ENCODE measurements at regions not wholly inside any gene's neighbourhood (a gene's known extent, or its start where the extent isn't known, plus 50 kb on each side); places are given as distances from the start of the nearest gene placed in this dataset.

DNA sequence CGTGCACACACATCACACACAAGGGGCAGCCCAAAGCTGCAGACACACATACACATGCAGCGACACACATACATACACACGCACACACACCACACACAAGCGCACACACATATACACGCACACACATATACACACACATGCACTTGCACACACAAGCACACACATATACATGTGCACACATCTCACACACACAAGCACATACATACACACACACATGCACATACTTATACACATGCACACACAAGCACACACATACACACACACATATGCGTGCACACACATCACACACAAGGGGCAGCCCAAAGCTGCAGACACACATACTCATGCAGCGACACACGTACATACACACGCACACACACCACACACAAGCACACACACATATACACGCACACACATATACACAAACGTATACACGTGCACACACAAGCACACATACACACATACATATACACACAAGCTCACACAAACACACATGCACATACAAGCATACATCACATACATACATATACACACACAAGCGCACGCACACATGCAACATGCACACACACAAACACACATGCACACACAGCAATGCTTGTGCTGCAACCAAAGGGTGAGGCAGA lies 178.8 kb upstream of the PFKP start:
- Histone ChIP-seq H3F3A (ENCODE audit: low read length, unreplicated experiment) (no peaks in the 10 kb centered on the region), H3K27ac (ENCODE audit: low read length) (no peak overlapping the region), H3K36me3 (ENCODE audit: low read depth, low read length) (no peaks in the 10 kb centered on the region), H3K4me1 (ENCODE audit: insufficient read depth, low read length) (no peaks in the 10 kb centered on the region), H4K20me1 (ENCODE audit: low read length) (no peaks in the 10 kb centered on the region), H3K79me2 (ENCODE audit: low read length) (no peaks in the 10 kb centered on the region), H3K9ac (ENCODE audit: low read length) (no peak overlapping the region), H3K4me2 (ENCODE audit: low read length) (no peak overlapping the region), H3K27me3 (ENCODE audit: low read length) (peaks cover 24% of the 10 kb centered on the region; the same call in 1 of the 2 replicates), H3K9me3 (ENCODE audit: low read length) (no peaks in the 10 kb centered on the region), H3K9me2 (replicated peaks; ENCODE audit: low read length) (no peaks in the 10 kb centered on the region), H2AFZ (ENCODE audit: low read length) (no peak overlapping the region), H3K4me3 (ENCODE audit: low read length) (no peak overlapping the region)
- POLR2A ChIA-PET (ENCODE audit: unreplicated experiment) = no interaction called here
- ATAC-seq (no peak), DNase-seq (no peak)
- CTCF ChIA-PET = no interaction called here
- TF ChIP-seq, protein P1, sequence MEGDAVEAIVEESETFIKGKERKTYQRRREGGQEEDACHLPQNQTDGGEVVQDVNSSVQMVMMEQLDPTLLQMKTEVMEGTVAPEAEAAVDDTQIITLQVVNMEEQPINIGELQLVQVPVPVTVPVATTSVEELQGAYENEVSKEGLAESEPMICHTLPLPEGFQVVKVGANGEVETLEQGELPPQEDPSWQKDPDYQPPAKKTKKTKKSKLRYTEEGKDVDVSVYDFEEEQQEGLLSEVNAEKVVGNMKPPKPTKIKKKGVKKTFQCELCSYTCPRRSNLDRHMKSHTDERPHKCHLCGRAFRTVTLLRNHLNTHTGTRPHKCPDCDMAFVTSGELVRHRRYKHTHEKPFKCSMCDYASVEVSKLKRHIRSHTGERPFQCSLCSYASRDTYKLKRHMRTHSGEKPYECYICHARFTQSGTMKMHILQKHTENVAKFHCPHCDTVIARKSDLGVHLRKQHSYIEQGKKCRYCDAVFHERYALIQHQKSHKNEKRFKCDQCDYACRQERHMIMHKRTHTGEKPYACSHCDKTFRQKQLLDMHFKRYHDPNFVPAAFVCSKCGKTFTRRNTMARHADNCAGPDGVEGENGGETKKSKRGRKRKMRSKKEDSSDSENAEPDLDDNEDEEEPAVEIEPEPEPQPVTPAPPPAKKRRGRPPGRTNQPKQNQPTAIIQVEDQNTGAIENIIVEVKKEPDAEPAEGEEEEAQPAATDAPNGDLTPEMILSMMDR (conservative IDR thresholded peaks at IDR 0.05; ENCODE audit: low read depth, low read length) = no peak
- TF ChIP-seq EZH2 (IDR thresholded peaks at IDR 0.05; ENCODE audit: low read length, unreplicated experiment) = no peak
- no TSS peak for BruUV-seq (replicated peaks)
- intact Hi-C loops (cut with micrococcal nuclease) = no loop called here

DNA sequence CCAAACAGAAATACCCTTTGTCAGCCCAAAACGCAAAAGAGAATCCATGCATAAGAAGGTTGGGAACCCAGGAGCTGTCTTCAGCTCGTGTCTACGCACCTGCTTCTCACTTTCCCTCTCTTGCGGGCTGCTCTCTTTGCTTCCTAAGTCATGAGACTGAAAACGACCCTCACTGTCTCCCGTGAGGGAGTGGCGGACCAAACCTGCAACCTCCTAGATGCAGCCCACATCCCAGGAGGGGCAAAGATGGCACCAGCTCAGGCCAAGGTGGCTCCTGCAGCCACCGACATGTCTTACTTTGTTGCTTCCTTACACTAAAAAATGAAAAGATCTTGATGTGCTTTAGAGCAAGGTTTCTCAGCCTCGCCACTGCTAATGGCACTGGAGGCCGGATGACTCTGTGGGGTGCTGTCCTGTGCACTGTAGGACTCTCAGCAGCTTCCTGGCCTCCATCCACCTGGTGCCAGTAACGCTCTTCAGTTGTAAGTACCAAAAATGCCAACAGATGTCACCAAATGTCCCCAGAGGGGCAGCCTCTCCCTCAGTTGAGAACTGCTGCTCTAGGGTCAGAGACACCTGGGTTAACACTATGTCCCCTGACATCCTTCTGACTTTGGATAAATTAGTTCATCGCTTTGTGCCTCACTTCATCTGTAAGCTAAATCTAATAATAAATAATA lies 179.8 kb upstream of the PFKP start:
- BruUV-seq (replicated peaks) = no TSS peak
- CTCF ChIA-PET = no interaction called here
- Histone ChIP-seq H3K4me3 (ENCODE audit: low read length) (no peak overlapping the region), H3K4me1 (ENCODE audit: insufficient read depth, low read length) (no peaks in the 10 kb centered on the region), H3K27me3 (ENCODE audit: low read length) (peaks cover 24% of the 10 kb centered on the region; the same call in 1 of the 2 replicates), H3K36me3 (ENCODE audit: low read depth, low read length) (no peaks in the 10 kb centered on the region), H4K20me1 (ENCODE audit: low read length) (no peaks in the 10 kb centered on the region), H3K79me2 (ENCODE audit: low read length) (no peaks in the 10 kb centered on the region), H3K9me3 (ENCODE audit: low read length) (no peaks in the 10 kb centered on the region), H2AFZ (ENCODE audit: low read length) (no peak overlapping the region), H3K9ac (ENCODE audit: low read length) (no peak overlapping the region), H3K4me2 (ENCODE audit: low read length) (no peak overlapping the region), H3F3A (ENCODE audit: low read length, unreplicated experiment) (no peaks in the 10 kb centered on the region), H3K27ac (ENCODE audit: low read length) (no peak overlapping the region), H3K9me2 (replicated peaks; ENCODE audit: low read length) (no peaks in the 10 kb centered on the region)
- intact Hi-C loops (cut with micrococcal nuclease) = no loop called here
- no peak for DNase-seq
- POLR2A ChIA-PET (ENCODE audit: unreplicated experiment) = no interaction called here
- no peak for ATAC-seq
- TF ChIP-seq EZH2phosphoT487 (IDR thresholded peaks at IDR 0.05; ENCODE audit: borderline replicate concordance, low read length) (no peak), EZH2 (IDR thresholded peaks at IDR 0.05; ENCODE audit: low read length, unreplicated experiment) (no peak)
- TF ChIP-seq, protein P1 (conservative IDR thresholded peaks at IDR 0.05; ENCODE audit: low read depth, low read length) = no peak

DNA sequence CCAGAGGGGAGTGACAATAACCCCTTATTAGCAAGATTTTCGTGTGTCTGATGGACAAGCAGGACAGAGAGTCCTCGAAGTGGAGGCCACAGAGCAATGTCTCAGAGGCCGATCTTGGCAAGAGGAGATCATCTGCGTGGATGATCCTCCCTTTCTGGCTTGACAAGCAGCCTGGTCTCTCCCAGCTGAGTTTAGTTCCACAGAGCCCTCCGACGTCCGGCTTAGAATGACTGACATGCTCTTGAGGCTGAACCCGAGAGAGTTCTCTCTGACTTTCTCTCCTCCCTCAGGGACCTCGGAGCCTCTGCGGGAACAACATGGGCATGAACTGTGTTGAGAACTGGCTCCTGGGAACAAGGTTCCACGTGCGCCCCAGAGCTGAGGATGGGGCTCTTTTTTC lies 180.7 kb upstream of the PFKP start:
- no peak overlapping the region for H3K4me3 ChIP-seq (ENCODE audit: low read length)
- no peak overlapping the region for H3K27ac ChIP-seq (ENCODE audit: low read length)
- H4K20me1 ChIP-seq (ENCODE audit: low read length) = no peaks in the 10 kb centered on the region
- H2AFZ ChIP-seq (ENCODE audit: low read length) = no peak overlapping the region
- no peaks in the 10 kb centered on the region for H3K36me3 ChIP-seq (ENCODE audit: low read depth, low read length)
- H3K9me3 ChIP-seq (ENCODE audit: low read length) = no peaks in the 10 kb centered on the region
- no peak for DNase-seq
- H3K9me2 ChIP-seq (replicated peaks; ENCODE audit: low read length) = no peaks in the 10 kb centered on the region
- TF ChIP-seq EZH2phosphoT487 (IDR thresholded peaks at IDR 0.05; ENCODE audit: borderline replicate concordance, low read length) (no peak), EZH2 (IDR thresholded peaks at IDR 0.05; ENCODE audit: low read length, unreplicated experiment) (no peak)
- TF ChIP-seq, protein P1 (conservative IDR thresholded peaks at IDR 0.05; ENCODE audit: low read depth, low read length) = no peak
- H3F3A ChIP-seq (ENCODE audit: low read length, unreplicated experiment) = no peaks in the 10 kb centered on the region
- H3K27me3 ChIP-seq (ENCODE audit: low read length) = peaks cover 24% of the 10 kb centered on the region; the same call in 1 of the 2 replicates
- POLR2A ChIA-PET (ENCODE audit: unreplicated experiment) = no interaction called here
- no peaks in the 10 kb centered on the region for H3K79me2 ChIP-seq (ENCODE audit: low read length)
- ATAC-seq = no peak
- no TSS peak for BruUV-seq (replicated peaks)
- H3K4me1 ChIP-seq (ENCODE audit: insufficient read depth, low read length) = no peaks in the 10 kb centered on the region
- CTCF ChIA-PET = no interaction called here
- H3K9ac ChIP-seq (ENCODE audit: low read length) = no peak overlapping the region
- H3K4me2 ChIP-seq (ENCODE audit: low read length) = no peak overlapping the region
- intact Hi-C loops (cut with micrococcal nuclease) = no loop called here

All from PC-3 (cell line).